ENCODE measurements at regions not wholly inside any gene's neighbourhood (a gene's known extent, or its start where the extent isn't known, plus 50 kb on each side); places are given as distances from the start of the nearest gene placed in this dataset.

DNA sequence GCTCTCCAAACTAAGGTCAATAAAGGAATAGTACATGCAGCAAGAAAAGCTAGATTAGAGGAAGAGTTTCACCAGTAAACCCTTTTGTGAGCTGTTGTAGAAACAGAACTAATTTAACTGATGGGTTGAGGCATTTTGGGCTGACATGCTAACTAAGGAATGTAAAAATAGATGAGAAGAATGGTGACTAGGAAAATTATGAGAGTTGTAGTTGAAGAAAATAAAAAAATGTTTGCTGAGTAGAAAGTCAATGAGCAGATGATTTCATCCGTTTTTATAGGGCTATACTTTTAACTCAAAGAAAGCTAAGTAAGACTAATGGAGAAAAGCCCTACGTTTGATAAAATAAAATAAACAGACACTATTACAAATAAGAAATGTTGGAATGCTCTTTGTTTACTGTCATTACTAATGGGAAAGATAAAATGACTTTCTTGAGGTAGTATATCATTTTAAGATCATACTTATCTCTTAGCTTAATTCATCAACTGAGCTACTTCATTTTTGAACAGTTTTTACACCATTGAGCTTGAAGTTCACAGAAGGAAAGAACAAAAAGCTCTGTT is 209.4 kb upstream of the DPH6 start:
- Histone ChIP-seq H3K36me3 (ENCODE audit: control insufficient read depth in 1 of 2, insufficient read depth in 2 of 2, low read length in 2 of 2) (no peaks in the 10 kb centered on the region), H3K4me1 (ENCODE audit: control insufficient read depth in 1 of 2, insufficient read depth in 2 of 2, low read length in 2 of 2) (no peaks in the 10 kb centered on the region), H3K27me3 (ENCODE audit: control insufficient read depth in 1 of 2, insufficient read depth in 2 of 2, low read length in 2 of 2) (no peaks in the 10 kb centered on the region), H3K9ac (ENCODE audit: low read depth in 1 of 2, low read length in 2 of 2) (no peak overlapping the region), H3K27ac (ENCODE audit: low read depth, low read length) (no peak overlapping the region), H3K9me3 (ENCODE audit: control insufficient read depth in 1 of 2, low read length in 2 of 2) (no peaks in the 10 kb centered on the region), H3K4me3 (ENCODE audit: low read depth in 1 of 2, low read length in 2 of 2) (no peak overlapping the region)

DNA sequence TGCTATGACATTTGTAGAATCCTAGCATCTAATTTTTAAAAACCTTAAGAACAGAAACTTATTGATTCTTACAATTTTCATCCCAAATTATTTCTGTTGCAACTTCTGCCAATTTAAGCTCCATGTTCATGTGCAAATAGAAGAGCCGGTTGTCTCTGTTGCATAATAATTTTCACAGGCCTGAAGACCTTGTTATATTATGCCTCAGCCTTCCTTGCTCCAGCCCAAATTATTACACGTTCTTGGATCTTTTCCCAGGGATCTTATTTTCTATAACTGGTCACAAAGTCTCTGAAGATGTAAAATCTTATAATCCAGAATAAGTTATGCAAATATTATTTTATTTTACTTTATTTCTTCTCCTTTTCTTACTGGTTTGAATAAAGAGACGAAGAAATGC is 210.7 kb upstream of the DPH6 start:
- no peaks in the 10 kb centered on the region for H3K9me3 ChIP-seq (ENCODE audit: control insufficient read depth in 1 of 2, low read length in 2 of 2)
- no peak overlapping the region for H3K9ac ChIP-seq (ENCODE audit: low read depth in 1 of 2, low read length in 2 of 2)
- no peak overlapping the region for H3K27ac ChIP-seq (ENCODE audit: low read depth, low read length)
- no peaks in the 10 kb centered on the region for H3K27me3 ChIP-seq (ENCODE audit: control insufficient read depth in 1 of 2, insufficient read depth in 2 of 2, low read length in 2 of 2)
- no peaks in the 10 kb centered on the region for H3K4me1 ChIP-seq (ENCODE audit: control insufficient read depth in 1 of 2, insufficient read depth in 2 of 2, low read length in 2 of 2)
- H3K4me3 ChIP-seq (ENCODE audit: low read depth in 1 of 2, low read length in 2 of 2): no peak overlapping the region
- H3K36me3 ChIP-seq (ENCODE audit: control insufficient read depth in 1 of 2, insufficient read depth in 2 of 2, low read length in 2 of 2): no peaks in the 10 kb centered on the region

- H3K4me1 ChIP-seq (ENCODE audit: control insufficient read depth in 1 of 2, insufficient read depth in 2 of 2, low read length in 2 of 2): no peaks in the 10 kb centered on the region
- no peaks in the 10 kb centered on the region for H3K36me3 ChIP-seq (ENCODE audit: control insufficient read depth in 1 of 2, insufficient read depth in 2 of 2, low read length in 2 of 2)
- H3K27me3 ChIP-seq (ENCODE audit: control insufficient read depth in 1 of 2, insufficient read depth in 2 of 2, low read length in 2 of 2): no peaks in the 10 kb centered on the region
- H3K27ac ChIP-seq (ENCODE audit: low read depth, low read length): no peak overlapping the region
- no peak overlapping the region for H3K4me3 ChIP-seq (ENCODE audit: low read depth in 1 of 2, low read length in 2 of 2)
- no peak overlapping the region for H3K9ac ChIP-seq (ENCODE audit: low read depth in 1 of 2, low read length in 2 of 2)
- no peaks in the 10 kb centered on the region for H3K9me3 ChIP-seq (ENCODE audit: control insufficient read depth in 1 of 2, low read length in 2 of 2)
Observed at GRCh38 chr15:35757361-35757760, 211.4 kb upstream of the DPH6 start.

DNA sequence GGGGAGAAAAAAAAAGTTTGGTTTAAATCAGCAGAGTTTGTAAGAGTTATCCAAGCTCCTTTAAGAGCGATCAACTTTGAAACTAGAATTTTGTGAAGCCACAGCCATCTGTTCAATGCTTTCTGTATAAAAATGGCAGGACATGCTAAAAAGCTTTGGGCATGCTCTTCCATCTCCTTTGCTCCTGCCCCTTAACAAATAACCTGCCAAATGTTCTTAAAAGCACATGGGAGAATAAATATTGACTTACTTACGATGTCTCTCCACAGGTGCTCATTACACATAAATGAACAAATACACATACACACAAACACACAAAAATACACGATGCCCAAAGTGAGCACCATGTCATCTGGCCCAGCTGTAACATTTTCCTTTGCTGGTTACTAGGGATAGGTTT is 211.8 kb upstream of the DPH6 start:
- Histone ChIP-seq H3K4me3 (ENCODE audit: low read depth in 1 of 2, low read length in 2 of 2) (no peak overlapping the region), H3K9me3 (ENCODE audit: control insufficient read depth in 1 of 2, low read length in 2 of 2) (no peaks in the 10 kb centered on the region), H3K27ac (ENCODE audit: low read depth, low read length) (no peak overlapping the region), H3K27me3 (ENCODE audit: control insufficient read depth in 1 of 2, insufficient read depth in 2 of 2, low read length in 2 of 2) (no peaks in the 10 kb centered on the region), H3K9ac (ENCODE audit: low read depth in 1 of 2, low read length in 2 of 2) (no peak overlapping the region), H3K4me1 (ENCODE audit: control insufficient read depth in 1 of 2, insufficient read depth in 2 of 2, low read length in 2 of 2) (no peaks in the 10 kb centered on the region), H3K36me3 (ENCODE audit: control insufficient read depth in 1 of 2, insufficient read depth in 2 of 2, low read length in 2 of 2) (no peaks in the 10 kb centered on the region)

DNA sequence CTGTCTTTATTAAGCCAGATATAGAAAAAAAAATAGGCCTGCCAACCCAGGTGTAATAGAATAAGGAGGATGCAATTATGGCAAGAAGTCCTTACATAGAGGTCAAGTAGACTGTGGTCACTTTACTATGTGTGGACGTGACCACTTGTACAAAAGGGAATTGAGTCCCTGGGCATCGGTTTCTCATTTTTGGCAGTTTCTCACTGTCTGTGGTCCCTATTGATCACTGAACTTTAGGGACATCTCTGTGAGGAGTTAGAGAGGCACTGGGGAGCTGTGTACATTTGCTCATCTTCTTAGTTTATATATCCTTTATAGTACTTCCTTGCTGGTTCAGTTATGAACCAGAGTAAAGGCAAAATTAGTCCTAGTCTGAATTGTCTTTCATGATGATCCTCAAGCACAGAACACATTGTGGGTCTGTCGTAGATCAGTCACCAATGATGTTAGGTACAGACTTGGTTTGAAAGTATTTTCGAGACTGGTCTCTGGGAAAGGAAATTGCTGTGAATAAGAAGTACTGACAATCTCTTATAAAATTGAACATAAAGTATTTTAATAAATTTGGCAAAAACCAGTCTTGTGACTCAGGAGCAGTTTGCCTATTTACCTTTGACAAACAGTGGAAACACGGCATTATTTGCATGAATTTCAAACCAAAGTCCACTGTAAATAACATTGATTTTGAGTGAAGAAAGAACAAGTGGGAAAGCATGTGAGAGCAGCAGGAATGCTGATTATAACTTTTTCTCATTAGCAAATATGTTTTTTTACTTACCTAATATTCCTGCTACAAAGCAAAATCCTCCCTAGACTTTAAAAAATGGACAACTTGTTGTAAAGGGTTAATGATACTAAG is 218.9 kb upstream of the DPH6 start:
- Histone ChIP-seq H3K4me3 (ENCODE audit: low read depth in 1 of 2, low read length in 2 of 2) (no peak overlapping the region), H3K9ac (ENCODE audit: low read depth in 1 of 2, low read length in 2 of 2) (no peak overlapping the region), H3K9me3 (ENCODE audit: control insufficient read depth in 1 of 2, low read length in 2 of 2) (no peaks in the 10 kb centered on the region), H3K36me3 (ENCODE audit: control insufficient read depth in 1 of 2, insufficient read depth in 2 of 2, low read length in 2 of 2) (no peaks in the 10 kb centered on the region), H3K27me3 (ENCODE audit: control insufficient read depth in 1 of 2, insufficient read depth in 2 of 2, low read length in 2 of 2) (no peaks in the 10 kb centered on the region), H3K4me1 (ENCODE audit: control insufficient read depth in 1 of 2, insufficient read depth in 2 of 2, low read length in 2 of 2) (no peaks in the 10 kb centered on the region), H3K27ac (ENCODE audit: low read depth, low read length) (no peak overlapping the region)

DNA sequence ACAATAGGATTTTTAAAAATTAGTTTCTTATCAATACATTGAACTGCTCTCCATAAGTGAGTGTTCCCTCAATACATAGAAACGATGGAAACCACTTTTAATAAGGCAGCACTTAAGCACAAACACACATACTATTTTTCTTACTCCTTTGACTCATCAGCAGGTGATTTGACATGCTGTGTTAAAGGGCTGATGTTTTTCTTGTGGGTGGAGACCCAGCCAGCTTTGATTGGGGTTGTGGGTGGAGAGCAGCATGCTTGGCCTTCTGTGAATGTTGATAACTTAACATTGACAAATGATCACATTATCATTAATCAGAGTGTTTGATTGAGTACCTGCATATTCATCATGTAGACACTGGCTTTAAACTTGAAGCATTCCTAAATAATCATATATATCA is 223.0 kb upstream of the DPH6 start:
- Histone ChIP-seq H3K4me3 (ENCODE audit: low read depth in 1 of 2, low read length in 2 of 2) (no peak overlapping the region), H3K9ac (ENCODE audit: low read depth in 1 of 2, low read length in 2 of 2) (no peak overlapping the region), H3K4me1 (ENCODE audit: control insufficient read depth in 1 of 2, insufficient read depth in 2 of 2, low read length in 2 of 2) (no peaks in the 10 kb centered on the region), H3K27ac (ENCODE audit: low read depth, low read length) (no peak overlapping the region), H3K9me3 (ENCODE audit: control insufficient read depth in 1 of 2, low read length in 2 of 2) (no peaks in the 10 kb centered on the region), H3K27me3 (ENCODE audit: control insufficient read depth in 1 of 2, insufficient read depth in 2 of 2, low read length in 2 of 2) (no peaks in the 10 kb centered on the region), H3K36me3 (ENCODE audit: control insufficient read depth in 1 of 2, insufficient read depth in 2 of 2, low read length in 2 of 2) (no peaks in the 10 kb centered on the region)

DNA sequence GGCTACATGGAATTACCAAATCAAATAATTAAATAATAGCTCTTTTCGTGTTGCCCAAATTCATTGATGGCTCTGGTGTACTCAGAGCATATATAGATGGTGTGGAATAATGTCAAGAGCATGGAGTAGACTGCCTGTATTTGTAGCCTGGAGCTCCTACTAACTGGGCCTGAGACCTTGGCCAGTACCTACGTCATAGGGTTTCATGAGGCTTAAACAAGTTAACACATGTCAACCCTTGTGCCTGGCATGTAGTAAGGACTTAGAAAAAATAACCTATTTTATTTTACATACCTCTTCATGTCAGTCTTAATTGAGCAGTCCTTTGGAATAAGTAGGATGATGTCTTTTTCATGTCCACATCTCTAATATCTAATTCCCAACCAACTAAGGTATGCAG is 223.7 kb upstream of the DPH6 start:
- Histone ChIP-seq H3K36me3 (ENCODE audit: control insufficient read depth in 1 of 2, insufficient read depth in 2 of 2, low read length in 2 of 2) (no peaks in the 10 kb centered on the region), H3K4me3 (ENCODE audit: low read depth in 1 of 2, low read length in 2 of 2) (no peak overlapping the region), H3K9me3 (ENCODE audit: control insufficient read depth in 1 of 2, low read length in 2 of 2) (no peaks in the 10 kb centered on the region), H3K9ac (ENCODE audit: low read depth in 1 of 2, low read length in 2 of 2) (no peak overlapping the region), H3K4me1 (ENCODE audit: control insufficient read depth in 1 of 2, insufficient read depth in 2 of 2, low read length in 2 of 2) (no peaks in the 10 kb centered on the region), H3K27ac (ENCODE audit: low read depth, low read length) (no peak overlapping the region), H3K27me3 (ENCODE audit: control insufficient read depth in 1 of 2, insufficient read depth in 2 of 2, low read length in 2 of 2) (no peaks in the 10 kb centered on the region)

- Histone ChIP-seq H3K9me3 (ENCODE audit: control insufficient read depth in 1 of 2, low read length in 2 of 2) (no peaks in the 10 kb centered on the region), H3K36me3 (ENCODE audit: control insufficient read depth in 1 of 2, insufficient read depth in 2 of 2, low read length in 2 of 2) (no peaks in the 10 kb centered on the region), H3K4me1 (ENCODE audit: control insufficient read depth in 1 of 2, insufficient read depth in 2 of 2, low read length in 2 of 2) (no peaks in the 10 kb centered on the region), H3K27ac (ENCODE audit: low read depth, low read length) (no peak overlapping the region), H3K4me3 (ENCODE audit: low read depth in 1 of 2, low read length in 2 of 2) (no peak overlapping the region), H3K27me3 (ENCODE audit: control insufficient read depth in 1 of 2, insufficient read depth in 2 of 2, low read length in 2 of 2) (no peaks in the 10 kb centered on the region), H3K9ac (ENCODE audit: low read depth in 1 of 2, low read length in 2 of 2) (no peak overlapping the region)
Observed at GRCh38 chr15:35771746-35772442, 225.9 kb upstream of the DPH6 start.

DNA sequence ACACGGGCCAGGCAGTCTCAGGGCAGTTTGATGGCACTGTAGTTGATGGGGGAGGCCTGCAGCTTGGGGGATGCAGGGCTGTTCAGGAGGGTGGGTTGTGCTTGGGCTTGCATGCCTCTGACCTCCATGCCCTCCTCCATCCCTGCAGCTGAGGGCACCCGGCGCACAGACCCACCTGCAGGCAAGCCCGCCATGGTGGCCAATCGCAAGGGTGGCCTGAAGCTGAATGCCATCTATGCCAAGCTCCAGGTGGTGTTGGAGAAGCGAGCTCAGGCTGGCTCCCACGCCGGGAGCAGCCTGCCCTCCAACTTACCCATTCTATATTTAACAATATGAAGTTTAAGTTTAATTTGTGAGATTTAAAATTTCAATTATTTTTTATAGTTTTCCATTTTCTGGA is 228.7 kb upstream of the DPH6 start:
- H3K36me3 ChIP-seq (ENCODE audit: control insufficient read depth in 1 of 2, insufficient read depth in 2 of 2, low read length in 2 of 2): no peaks in the 10 kb centered on the region
- no peaks in the 10 kb centered on the region for H3K27me3 ChIP-seq (ENCODE audit: control insufficient read depth in 1 of 2, insufficient read depth in 2 of 2, low read length in 2 of 2)
- H3K9ac ChIP-seq (ENCODE audit: low read depth in 1 of 2, low read length in 2 of 2): no peak overlapping the region
- H3K27ac ChIP-seq (ENCODE audit: low read depth, low read length): no peak overlapping the region
- no peaks in the 10 kb centered on the region for H3K4me1 ChIP-seq (ENCODE audit: control insufficient read depth in 1 of 2, insufficient read depth in 2 of 2, low read length in 2 of 2)
- H3K4me3 ChIP-seq (ENCODE audit: low read depth in 1 of 2, low read length in 2 of 2): no peak overlapping the region
- H3K9me3 ChIP-seq (ENCODE audit: control insufficient read depth in 1 of 2, low read length in 2 of 2): no peaks in the 10 kb centered on the region

DNA sequence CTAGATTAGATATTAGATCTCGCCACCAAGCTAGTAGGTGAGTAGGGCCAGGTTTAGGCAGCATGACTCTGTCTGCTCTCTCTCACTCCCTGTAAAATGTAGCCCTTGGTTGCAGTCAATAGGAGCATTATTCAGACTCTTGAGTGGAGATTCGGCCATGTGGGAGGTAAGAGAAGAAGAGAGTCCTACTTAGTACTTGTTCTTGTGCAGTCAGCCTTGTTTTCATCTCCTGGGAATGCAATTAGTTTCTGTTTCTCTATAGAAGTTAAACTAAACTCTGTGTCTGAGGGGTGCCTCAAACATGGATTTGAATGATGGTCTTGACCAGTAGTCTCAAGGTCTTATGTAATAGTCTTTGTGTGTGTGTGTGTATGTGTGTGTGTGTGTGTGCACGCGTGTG is 229.5 kb upstream of the DPH6 start:
- H3K4me1 ChIP-seq (ENCODE audit: control insufficient read depth in 1 of 2, insufficient read depth in 2 of 2, low read length in 2 of 2): no peaks in the 10 kb centered on the region
- no peak overlapping the region for H3K4me3 ChIP-seq (ENCODE audit: low read depth in 1 of 2, low read length in 2 of 2)
- H3K27me3 ChIP-seq (ENCODE audit: control insufficient read depth in 1 of 2, insufficient read depth in 2 of 2, low read length in 2 of 2): no peaks in the 10 kb centered on the region
- no peak overlapping the region for H3K27ac ChIP-seq (ENCODE audit: low read depth, low read length)
- H3K9me3 ChIP-seq (ENCODE audit: control insufficient read depth in 1 of 2, low read length in 2 of 2): no peaks in the 10 kb centered on the region
- no peak overlapping the region for H3K9ac ChIP-seq (ENCODE audit: low read depth in 1 of 2, low read length in 2 of 2)
- no peaks in the 10 kb centered on the region for H3K36me3 ChIP-seq (ENCODE audit: control insufficient read depth in 1 of 2, insufficient read depth in 2 of 2, low read length in 2 of 2)

Data from duodenal mucosa (tissue), 2 donors.